GM23338 (cell line): ENCODE measurements at regions not wholly inside any gene's neighbourhood (a gene's known extent, or its start where the extent isn't known, plus 50 kb on each side); places are given as distances from the start of the nearest gene placed in this dataset.

ENCODE experiments used
- ATAC-seq: fragments of 200-7000 bp; cut with Tn5 transposase; 3 replicates; pipeline ENCODE4 v1.9.1; 2020
- DNase-seq: peaks from one replicate; pipeline ENCODE4 v3.0.0-alpha.2; 2015; ENCODE audit warnings: low spot score
- H2AFZ ChIP-seq: fragments of 200-600 bp; sonication (generic); 2 replicates; pipeline ENCODE4 v1.8.0; 2016; ENCODE audit warnings: antibody characterized with exemption, mild to moderate bottlenecking, moderate library complexity
- H3F3A ChIP-seq: fragments of 200-600 bp; sonication (generic); replicated peaks from 2 replicates; pipeline ENCODE4 v1.8.0; 2017; ENCODE audit warnings: antibody characterized with exemption, mixed run types, low read depth
- H3K27ac ChIP-seq: fragments of 200-600 bp; sonication (generic); 2 replicates; pipeline ENCODE4 v1.6.1; 2016; ENCODE audit warnings: low read depth
- H3K27me3 ChIP-seq: fragments of 200-600 bp; sonication (generic); 2 replicates; pipeline ENCODE4 v1.8.0; 2016; ENCODE audit warnings: mild to moderate bottlenecking, mixed run types, moderate library complexity; ENCODE audit not compliant: insufficient read depth
- H3K36me3 ChIP-seq: fragments of 200-600 bp; sonication (generic); 2 replicates; pipeline ENCODE4 v1.8.0; 2016; ENCODE audit warnings: mild to moderate bottlenecking; ENCODE audit not compliant: insufficient read depth
- H3K4me1 ChIP-seq: fragments of 200-600 bp; sonication (generic); 2 replicates; pipeline ENCODE4 v1.8.0; 2016; ENCODE audit warnings: mild to moderate bottlenecking, moderate library complexity; ENCODE audit not compliant: insufficient read depth
- H3K4me2 ChIP-seq: fragments of 200-600 bp; sonication (generic); 2 replicates; pipeline ENCODE4 v1.7.1; 2017; ENCODE audit warnings: mixed run types
- H3K4me3 ChIP-seq: fragments of 200-600 bp; sonication (generic); 2 replicates; pipeline ENCODE4 v1.6.1; 2016; ENCODE audit warnings: mixed run types
- H3K79me2 ChIP-seq: fragments of 200-600 bp; sonication (generic); replicated peaks from 2 replicates; pipeline ENCODE4 v1.8.0; 2017; ENCODE audit warnings: mild to moderate bottlenecking; ENCODE audit not compliant: insufficient read depth
- H3K9me2 ChIP-seq: fragments of 200-600 bp; sonication (generic); 2 replicates; pipeline ENCODE4 v1.8.0; 2017; ENCODE audit not compliant: insufficient read depth
- H4K20me1 ChIP-seq: fragments of 200-600 bp; sonication (generic); replicated peaks from 2 replicates; pipeline ENCODE4 v1.8.0; 2017; ENCODE audit warnings: mild to moderate bottlenecking; ENCODE audit not compliant: insufficient read depth
- H3K27ac Mint-ChIP-seq: 2 replicates; pipeline ENCODE4 v1.8.0; 2020; ENCODE audit warnings: inconsistent platforms, mild to moderate bottlenecking, moderate library complexity, mixed read lengths
- H3K27me3 Mint-ChIP-seq: 3 replicates; pipeline ENCODE4 v1.8.0; 2022; ENCODE audit warnings: low read depth, mild to moderate bottlenecking, moderate library complexity, mixed read lengths, inconsistent platforms; ENCODE audit not compliant: insufficient read depth, poor library complexity
- H3K36me3 Mint-ChIP-seq: 3 replicates; pipeline ENCODE4 v1.8.0; 2021; ENCODE audit warnings: low read depth, mild to moderate bottlenecking, inconsistent platforms, moderate library complexity, mixed read lengths
- H3K4me1 Mint-ChIP-seq: 3 replicates; pipeline ENCODE4 v1.8.0; 2020; ENCODE audit warnings: mild to moderate bottlenecking, inconsistent platforms, mixed read lengths
- H3K4me3 Mint-ChIP-seq: 3 replicates; pipeline ENCODE4 v1.8.0; 2021; ENCODE audit warnings: moderate library complexity, mild to moderate bottlenecking, inconsistent platforms, mixed read lengths
- H3K9me3 Mint-ChIP-seq: 3 replicates; pipeline ENCODE4 v1.8.0; 2020; ENCODE audit warnings: moderate library complexity, mild to moderate bottlenecking, inconsistent platforms, mixed read lengths
- CREB1 ChIP-seq: fragments of 250-450 bp; sonication (Bioruptor Pico); IDR thresholded peaks from 2 replicates; pipeline ENCODE4 v1.5.0; 2020; ENCODE audit warnings: low read depth, mild to moderate bottlenecking, moderate library complexity
- CTCF ChIP-seq, 2 experiments: fragments of 200-600 bp in 1 of 2; sonication (generic) in 1 of 2; conservative IDR thresholded peaks; 2 replicates each; pipeline versions ENCODE4 v1.5.1 to v1.6.1; 2016 to 2017; ENCODE audit warnings: antibody characterized with exemption in 2 of 2, low read depth in 2 of 2, mild to moderate bottlenecking in 2 of 2, moderate library complexity in 1 of 2
- ETS1 ChIP-seq: IDR thresholded peaks from 2 replicates; pipeline ENCODE4 v1.6.1; 2016; ENCODE audit warnings: antibody characterized with exemption
- JUNB ChIP-seq: IDR thresholded peaks from one replicate; pipeline ENCODE4 v1.6.1; 2016; ENCODE audit warnings: antibody characterized with exemption; ENCODE audit not compliant: unreplicated experiment
- NANOG ChIP-seq: IDR thresholded peaks from 2 replicates; pipeline ENCODE4 v1.6.1; 2016; ENCODE audit warnings: antibody characterized with exemption, borderline replicate concordance
- REST ChIP-seq: IDR thresholded peaks from one replicate; pipeline ENCODE4 v1.6.1; 2018; ENCODE audit warnings: antibody characterized with exemption; ENCODE audit not compliant: unreplicated experiment
- STAT1 ChIP-seq: IDR thresholded peaks from one replicate; pipeline ENCODE4 v1.6.1; 2016; ENCODE audit warnings: antibody characterized with exemption; ENCODE audit not compliant: unreplicated experiment
- ZNF114 ChIP-seq: fragments of 250-450 bp; sonication (Bioruptor Pico); IDR thresholded peaks from 2 replicates; pipeline ENCODE4 v1.5.0; 2020; ENCODE audit warnings: mild to moderate bottlenecking, moderate library complexity
- ZNF331 ChIP-seq: fragments of 250-450 bp; sonication (Bioruptor Pico); IDR thresholded peaks from 2 replicates; pipeline ENCODE4 v1.5.0; 2020; ENCODE audit warnings: low read depth, mild to moderate bottlenecking, moderate library complexity
- TF ChIP-seq, protein P1 (sequence below): fragments of 250-450 bp; sonication (Bioruptor Pico); IDR thresholded peaks from 2 replicates; pipeline ENCODE4 v1.5.0; 2020; ENCODE audit warnings: mild to moderate bottlenecking, moderate library complexity

GRCh38 chr5:114883675-114884074, 286.0 kb downstream of the TRIM36 start:
- Histone ChIP-seq H3K4me3 (no peak overlapping the region), H3K27me3 (no peaks in the 10 kb centered on the region), H3K9me2 (no peaks in the 10 kb centered on the region), H3K4me1 (no peaks in the 10 kb centered on the region), H3K36me3 (no peaks in the 10 kb centered on the region), H2AFZ (no peak overlapping the region), H3K79me2 (no peaks in the 10 kb centered on the region), H3F3A (no peaks in the 10 kb centered on the region), H4K20me1 (no peaks in the 10 kb centered on the region), H3K27ac (no peak overlapping the region), H3K4me2 (no peak overlapping the region)
- H3K27me3 Mint-ChIP-seq = no peaks in the 10 kb centered on the region
- TF ChIP-seq CREB1 (CRISPR knock-in tag) (no peak), JUNB (no peak), NANOG (no peak), REST (no peak)
- ATAC-seq = no peak
- H3K4me3 Mint-ChIP-seq = no peak overlapping the region
- no peak overlapping the region for H3K27ac Mint-ChIP-seq
- DNase-seq = no peak
- peaks cover 9% of the 10 kb centered on the region; the same call in 2 of the 3 replicates for H3K9me3 Mint-ChIP-seq
- H3K36me3 Mint-ChIP-seq = no peaks in the 10 kb centered on the region
- H3K4me1 Mint-ChIP-seq = no peaks in the 10 kb centered on the region

- Mint-ChIP-seq H3K27ac (no peak overlapping the region), H3K4me3 (no peak overlapping the region), H3K36me3 (no peaks in the 10 kb centered on the region), H3K9me3 (no peaks in the 10 kb centered on the region), H3K4me1 (peaks cover 4% of the 10 kb centered on the region; the same call in 2 of the 3 replicates), H3K27me3 (no peaks in the 10 kb centered on the region)
- Histone ChIP-seq H3K4me1 (peaks cover 3% of the 10 kb centered on the region), H3K27ac (no peak overlapping the region), H3K4me2 (no peak overlapping the region), H3K4me3 (no peak overlapping the region), H3K79me2 (no peaks in the 10 kb centered on the region), H4K20me1 (no peaks in the 10 kb centered on the region), H3K27me3 (no peaks in the 10 kb centered on the region), H2AFZ (no peak overlapping the region), H3K9me2 (no peaks in the 10 kb centered on the region), H3K36me3 (no peaks in the 10 kb centered on the region), H3F3A (no peaks in the 10 kb centered on the region)
- no peak for DNase-seq
- ATAC-seq = no peak
- TF ChIP-seq ZNF114 (CRISPR knock-in tag) (no peak), STAT1 (no peak), JUNB (no peak), CTCF (conservative IDR thresholded peaks at IDR 0.05; ENCODE audit: low read depth in 2 of 2) (no peak), CREB1 (CRISPR knock-in tag) (no peak), ZNF331 (CRISPR knock-in tag) (no peak), ETS1 (no peak)
- TF ChIP-seq, protein P1, sequence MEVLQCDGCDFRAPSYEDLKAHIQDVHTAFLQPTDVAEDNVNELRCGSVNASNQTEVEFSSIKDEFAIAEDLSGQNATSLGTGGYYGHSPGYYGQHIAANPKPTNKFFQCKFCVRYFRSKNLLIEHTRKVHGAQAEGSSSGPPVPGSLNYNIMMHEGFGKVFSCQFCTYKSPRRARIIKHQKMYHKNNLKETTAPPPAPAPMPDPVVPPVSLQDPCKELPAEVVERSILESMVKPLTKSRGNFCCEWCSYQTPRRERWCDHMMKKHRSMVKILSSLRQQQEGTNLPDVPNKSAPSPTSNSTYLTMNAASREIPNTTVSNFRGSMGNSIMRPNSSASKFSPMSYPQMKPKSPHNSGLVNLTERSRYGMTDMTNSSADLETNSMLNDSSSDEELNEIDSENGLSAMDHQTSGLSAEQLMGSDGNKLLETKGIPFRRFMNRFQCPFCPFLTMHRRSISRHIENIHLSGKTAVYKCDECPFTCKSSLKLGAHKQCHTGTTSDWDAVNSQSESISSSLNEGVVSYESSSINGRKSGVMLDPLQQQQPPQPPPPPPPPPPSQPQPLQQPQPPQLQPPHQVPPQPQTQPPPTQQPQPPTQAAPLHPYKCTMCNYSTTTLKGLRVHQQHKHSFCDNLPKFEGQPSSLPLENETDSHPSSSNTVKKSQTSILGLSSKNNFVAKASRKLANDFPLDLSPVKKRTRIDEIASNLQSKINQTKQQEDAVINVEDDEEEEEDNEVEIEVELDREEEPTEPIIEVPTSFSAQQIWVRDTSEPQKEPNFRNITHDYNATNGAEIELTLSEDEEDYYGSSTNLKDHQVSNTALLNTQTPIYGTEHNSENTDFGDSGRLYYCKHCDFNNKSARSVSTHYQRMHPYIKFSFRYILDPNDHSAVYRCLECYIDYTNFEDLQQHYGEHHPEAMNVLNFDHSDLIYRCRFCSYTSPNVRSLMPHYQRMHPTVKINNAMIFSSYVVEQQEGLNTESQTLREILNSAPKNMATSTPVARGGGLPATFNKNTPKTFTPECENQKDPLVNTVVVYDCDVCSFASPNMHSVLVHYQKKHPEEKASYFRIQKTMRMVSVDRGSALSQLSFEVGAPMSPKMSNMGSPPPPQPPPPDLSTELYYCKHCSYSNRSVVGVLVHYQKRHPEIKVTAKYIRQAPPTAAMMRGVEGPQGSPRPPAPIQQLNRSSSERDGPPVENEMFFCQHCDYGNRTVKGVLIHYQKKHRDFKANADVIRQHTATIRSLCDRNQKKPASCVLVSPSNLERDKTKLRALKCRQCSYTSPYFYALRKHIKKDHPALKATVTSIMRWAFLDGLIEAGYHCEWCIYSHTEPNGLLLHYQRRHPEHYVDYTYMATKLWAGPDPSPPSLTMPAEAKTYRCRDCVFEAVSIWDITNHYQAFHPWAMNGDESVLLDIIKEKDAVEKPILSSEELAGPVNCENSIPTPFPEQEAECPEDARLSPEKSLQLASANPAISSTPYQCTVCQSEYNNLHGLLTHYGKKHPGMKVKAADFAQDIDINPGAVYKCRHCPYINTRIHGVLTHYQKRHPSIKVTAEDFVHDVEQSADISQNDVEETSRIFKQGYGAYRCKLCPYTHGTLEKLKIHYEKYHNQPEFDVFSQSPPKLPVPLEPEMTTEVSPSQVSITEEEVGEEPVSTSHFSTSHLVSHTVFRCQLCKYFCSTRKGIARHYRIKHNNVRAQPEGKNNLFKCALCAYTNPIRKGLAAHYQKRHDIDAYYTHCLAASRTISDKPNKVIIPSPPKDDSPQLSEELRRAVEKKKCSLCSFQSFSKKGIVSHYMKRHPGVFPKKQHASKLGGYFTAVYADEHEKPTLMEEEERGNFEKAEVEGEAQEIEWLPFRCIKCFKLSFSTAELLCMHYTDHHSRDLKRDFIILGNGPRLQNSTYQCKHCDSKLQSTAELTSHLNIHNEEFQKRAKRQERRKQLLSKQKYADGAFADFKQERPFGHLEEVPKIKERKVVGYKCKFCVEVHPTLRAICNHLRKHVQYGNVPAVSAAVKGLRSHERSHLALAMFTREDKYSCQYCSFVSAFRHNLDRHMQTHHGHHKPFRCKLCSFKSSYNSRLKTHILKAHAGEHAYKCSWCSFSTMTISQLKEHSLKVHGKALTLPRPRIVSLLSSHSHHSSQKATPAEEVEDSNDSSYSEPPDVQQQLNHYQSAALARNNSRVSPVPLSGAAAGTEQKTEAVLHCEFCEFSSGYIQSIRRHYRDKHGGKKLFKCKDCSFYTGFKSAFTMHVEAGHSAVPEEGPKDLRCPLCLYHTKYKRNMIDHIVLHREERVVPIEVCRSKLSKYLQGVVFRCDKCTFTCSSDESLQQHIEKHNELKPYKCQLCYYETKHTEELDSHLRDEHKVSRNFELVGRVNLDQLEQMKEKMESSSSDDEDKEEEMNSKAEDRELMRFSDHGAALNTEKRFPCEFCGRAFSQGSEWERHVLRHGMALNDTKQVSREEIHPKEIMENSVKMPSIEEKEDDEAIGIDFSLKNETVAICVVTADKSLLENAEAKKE (CRISPR knock-in tag) = no peak
Observed at GRCh38 chr5:114859438-114859735, 310.3 kb downstream of the TRIM36 start.
